SK-N-MC (cell line): ENCODE measurements at regions not wholly inside any gene's neighbourhood (a gene's known extent, or its start where the extent isn't known, plus 50 kb on each side); places are given as distances from the start of the nearest gene placed in this dataset.

Experiments
- DNase-seq: peaks from one replicate; pipeline ENCODE4 v3.0.0-alpha.2; 2011; ENCODE audit warnings: low read depth, low spot score
- H3K27ac ChIP-seq: fragments of 200-600 bp; sonication (generic); 2 replicates; pipeline ENCODE4 v1.5.1; 2016; ENCODE audit warnings: mixed run types
- H3K36me3 ChIP-seq: fragments of 200-600 bp; sonication (generic); 2 replicates; pipeline ENCODE4 v1.6.1; 2017; ENCODE audit warnings: antibody characterized with exemption, low read length, mixed read lengths; ENCODE audit not compliant: insufficient read depth
- H3K4me3 ChIP-seq: fragments of 200-600 bp; sonication (generic); 2 replicates; pipeline ENCODE4 v1.5.1; 2016
- H3K9ac ChIP-seq: fragments of 200-600 bp; sonication (generic); 2 replicates; pipeline ENCODE4 v1.8.0; 2017; ENCODE audit warnings: mixed run types, mixed read lengths; ENCODE audit not compliant: insufficient read length
- H3K9me3 ChIP-seq: fragments of 200-600 bp; sonication (generic); 2 replicates; pipeline ENCODE4 v1.6.1; 2017; ENCODE audit warnings: low read depth, mild to moderate bottlenecking, antibody characterized with exemption, low read length, moderate library complexity, mixed read lengths
- EZH2 ChIP-seq: fragments of 200-600 bp; sonication (generic); IDR thresholded peaks from one replicate; pipeline ENCODE4 v1.6.1; 2017; ENCODE audit warnings: antibody characterized with exemption
- FOXP2 ChIP-seq: optimal IDR thresholded peaks from 2 replicates; pipeline ENCODE3; 2011; ENCODE audit warnings: mild to moderate bottlenecking, moderate library complexity; ENCODE audit not compliant: insufficient read depth; ENCODE audit errors: extremely low read length, control extremely low read depth
- POLR2AphosphoS5 ChIP-seq: IDR thresholded peaks from 2 replicates; pipeline ENCODE4 v1.6.1; 2012; ENCODE audit warnings: mild to moderate bottlenecking, low read depth, low read length, borderline replicate concordance

- no peak overlapping the region for H3K27ac ChIP-seq
- H3K36me3 ChIP-seq: no peaks in the 10 kb centered on the region
- no peaks in the 10 kb centered on the region for H3K9me3 ChIP-seq
- DNase-seq: no peak
- H3K4me3 ChIP-seq: no peak overlapping the region
- TF ChIP-seq FOXP2 (no peak), POLR2AphosphoS5 (no peak), EZH2 (no peak)
- H3K9ac ChIP-seq: no peak overlapping the region
These were observed 139.5 kb upstream of the KCNK2 start for GRCh38 chr1:214943054-214943453.

GRCh38 chr1:214946615-214947014, 135.9 kb upstream of the KCNK2 start:
- no peak for TF ChIP-seq FOXP2
- TF ChIP-seq POLR2AphosphoS5: no peak
- TF ChIP-seq EZH2: no peak
- H3K36me3 ChIP-seq: no peaks in the 10 kb centered on the region
- H3K9me3 ChIP-seq: no peaks in the 10 kb centered on the region
- no peak overlapping the region for H3K27ac ChIP-seq
- no peak overlapping the region for H3K9ac ChIP-seq
- H3K4me3 ChIP-seq: no peak overlapping the region
- no peak for DNase-seq

DNA sequence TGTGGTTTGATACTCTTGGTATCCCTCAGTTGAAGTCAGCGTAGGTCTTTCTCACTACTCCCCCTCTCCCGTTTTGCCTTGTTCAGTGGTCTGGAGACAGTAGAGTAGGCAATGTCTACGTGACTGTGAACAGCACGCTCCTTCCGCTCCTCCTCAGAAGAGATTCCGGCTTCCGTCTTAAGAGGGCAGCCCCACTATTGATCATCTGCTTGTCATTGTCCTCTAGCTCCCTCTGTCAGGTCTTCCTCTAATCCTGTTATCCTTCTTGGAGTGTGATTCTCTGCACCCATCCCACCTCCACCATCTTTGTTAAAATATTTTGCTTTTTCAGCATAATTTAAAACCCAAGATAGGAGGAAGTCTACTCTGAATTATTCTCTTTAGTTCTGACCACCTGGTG, 129.9 kb upstream of the KCNK2 start:
- Histone ChIP-seq H3K36me3 (no peaks in the 10 kb centered on the region), H3K9ac (no peak overlapping the region), H3K27ac (no peak overlapping the region), H3K4me3 (no peak overlapping the region), H3K9me3 (no peaks in the 10 kb centered on the region)
- no peak for DNase-seq
- TF ChIP-seq POLR2AphosphoS5 (no peak), EZH2 (no peak), FOXP2 (no peak)

DNA sequence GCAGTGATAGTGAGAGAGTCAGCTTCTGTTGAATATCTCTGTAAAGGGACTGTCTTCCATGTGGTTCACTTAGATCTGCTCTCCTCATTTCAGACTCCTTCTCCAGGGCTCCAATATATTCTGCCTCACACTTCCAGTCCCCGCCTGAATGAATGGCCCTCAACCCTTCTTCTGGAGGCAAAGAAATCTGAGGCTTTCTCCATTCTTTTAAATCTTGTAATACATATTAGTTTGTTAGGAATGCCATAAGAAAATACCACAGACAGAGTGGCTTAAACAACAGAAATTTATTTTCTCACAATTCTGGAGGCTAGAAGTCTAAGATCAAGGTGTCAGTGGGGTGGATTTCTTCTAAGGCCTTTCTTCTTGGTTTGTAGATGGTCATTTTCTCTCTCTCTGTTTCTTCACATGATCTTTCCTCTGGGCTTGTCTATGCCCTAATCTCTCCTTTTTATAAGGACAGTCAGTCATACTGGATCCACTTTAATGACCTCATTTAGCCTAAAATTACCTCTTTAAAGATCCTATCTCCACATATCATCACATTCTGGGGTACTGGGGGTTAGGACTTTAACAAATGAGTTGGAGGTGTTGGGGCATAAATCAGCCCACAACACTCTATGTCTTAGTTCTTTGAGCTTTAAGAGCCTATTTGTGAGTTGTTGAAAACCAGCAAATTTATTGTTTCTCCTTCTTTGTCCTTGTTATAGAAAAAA, 128.5 kb upstream of the KCNK2 start:
- no peaks in the 10 kb centered on the region for H3K9me3 ChIP-seq
- no peak overlapping the region for H3K4me3 ChIP-seq
- DNase-seq: no peak
- TF ChIP-seq FOXP2: no peak
- no peak for TF ChIP-seq EZH2
- no peak for TF ChIP-seq POLR2AphosphoS5
- no peak overlapping the region for H3K27ac ChIP-seq
- H3K9ac ChIP-seq: no peak overlapping the region
- no peaks in the 10 kb centered on the region for H3K36me3 ChIP-seq

DNA sequence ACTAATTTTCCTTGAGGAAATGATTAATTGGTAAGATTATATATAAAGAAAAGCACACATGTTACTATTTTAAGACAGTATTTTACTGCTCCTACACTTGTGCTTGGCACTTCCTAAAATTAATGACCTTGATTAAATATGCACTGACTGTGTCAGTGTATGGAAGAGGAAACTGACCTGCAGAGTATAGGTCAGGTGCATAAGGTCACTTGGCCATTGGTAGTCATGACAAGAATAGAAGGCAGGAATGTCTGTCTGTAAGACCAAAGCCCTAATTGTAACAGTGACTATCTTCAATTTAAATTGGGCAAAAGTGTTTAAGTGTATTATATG, 128.0 kb upstream of the KCNK2 start:
- Histone ChIP-seq H3K9me3 (no peaks in the 10 kb centered on the region), H3K27ac (no peak overlapping the region), H3K4me3 (no peak overlapping the region), H3K9ac (no peak overlapping the region), H3K36me3 (no peaks in the 10 kb centered on the region)
- no peak for DNase-seq
- no peak for TF ChIP-seq FOXP2
- TF ChIP-seq POLR2AphosphoS5: no peak
- no peak for TF ChIP-seq EZH2

DNA sequence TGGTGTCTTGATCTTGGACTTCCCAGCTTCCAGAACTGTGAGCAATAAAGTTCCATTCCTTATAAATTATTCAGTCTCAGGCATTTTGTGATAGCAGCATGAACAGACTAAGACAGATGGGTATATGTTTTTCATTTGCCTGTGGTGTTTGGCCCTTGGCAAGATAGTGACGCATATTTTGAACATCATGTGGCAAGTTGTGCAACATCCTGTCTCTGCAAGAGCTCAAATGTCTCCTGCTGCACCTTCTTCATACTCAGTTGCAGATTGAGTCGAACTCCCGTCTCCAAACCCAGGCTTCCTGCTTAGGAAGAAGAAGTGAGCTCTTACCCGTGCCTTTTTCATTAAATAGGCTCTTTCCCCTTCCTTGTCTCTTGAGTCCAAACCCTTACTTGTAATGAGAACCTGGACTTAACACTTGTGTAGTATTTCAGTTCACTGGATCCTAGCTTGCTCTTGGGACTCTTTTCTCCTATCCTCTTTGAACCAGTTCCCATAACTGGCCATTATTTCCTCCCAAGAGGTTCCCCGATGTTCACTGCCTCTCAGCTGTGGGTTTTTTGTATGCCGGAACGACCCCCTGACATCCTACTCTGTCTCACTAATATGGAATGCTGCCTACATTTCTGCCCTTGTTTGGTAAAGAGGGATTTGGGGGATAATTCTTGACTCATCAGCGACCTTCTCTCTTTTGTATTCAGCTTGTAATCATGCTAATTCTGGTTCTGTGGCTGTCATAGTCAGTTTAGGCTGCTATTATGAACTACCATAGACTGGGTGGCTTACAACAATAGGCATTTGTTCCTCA, 125.0 kb upstream of the KCNK2 start:
- Histone ChIP-seq H3K9ac (peak overlapping the region; percentile 58), H3K27ac (peak overlapping the region; percentile 99), H3K4me3 (peak overlapping the region; percentile 73), H3K9me3 (no peaks in the 10 kb centered on the region), H3K36me3 (no peaks in the 10 kb centered on the region)
- DNase-seq: peak; percentile 98
- TF ChIP-seq EZH2 (no peak), FOXP2 (peak; percentile 10), POLR2AphosphoS5 (peak; percentile 71; the same call in 1 of the 2 replicates)

DNA sequence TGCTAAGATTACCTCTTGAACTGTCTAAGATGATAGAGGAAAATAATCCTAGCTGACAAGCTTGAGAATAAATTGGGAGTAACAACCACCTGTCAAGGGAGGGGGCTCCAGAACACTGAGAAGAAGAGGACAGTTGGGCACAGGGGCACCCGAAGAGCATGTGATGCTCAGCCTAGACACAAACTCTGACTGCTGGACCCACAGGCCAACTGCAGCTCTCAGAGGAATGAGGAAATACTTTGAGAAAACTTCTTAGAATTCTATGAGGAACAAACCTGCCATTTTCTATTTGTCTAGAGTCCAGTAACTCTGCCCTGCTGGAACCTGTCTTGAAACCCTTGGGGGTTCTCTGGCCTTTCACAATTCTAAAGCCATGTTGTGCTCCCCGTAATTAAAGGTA, 124.1 kb upstream of the KCNK2 start:
- Histone ChIP-seq H3K9me3 (no peaks in the 10 kb centered on the region), H3K36me3 (no peaks in the 10 kb centered on the region), H3K9ac (no peak overlapping the region), H3K27ac (peak overlapping the region; percentile 99; the same call in 1 of the 2 replicates), H3K4me3 (no peak overlapping the region)
- no peak for DNase-seq
- no peak for TF ChIP-seq POLR2AphosphoS5
- no peak for TF ChIP-seq FOXP2
- TF ChIP-seq EZH2: no peak

DNA sequence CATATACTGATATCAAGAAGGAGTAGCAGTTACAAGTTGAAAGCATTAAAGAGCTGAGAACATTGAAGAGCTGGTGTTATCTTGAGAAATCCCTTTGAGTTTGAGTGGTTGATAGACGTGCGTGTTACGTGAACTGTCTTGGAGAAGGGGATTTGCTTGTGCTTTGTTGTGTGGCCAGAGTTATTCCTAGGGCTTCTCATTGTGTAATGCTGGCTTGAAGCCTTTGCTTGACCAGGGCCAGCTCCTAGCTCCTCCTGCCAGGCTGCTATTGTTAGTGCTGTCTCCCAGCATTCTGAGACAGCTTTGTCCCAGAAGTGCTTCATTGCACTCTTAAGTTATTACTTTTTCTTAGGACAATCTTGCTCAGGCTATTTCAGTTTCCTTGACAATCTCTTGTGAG, 116.2 kb upstream of the KCNK2 start:
- H3K9me3 ChIP-seq: no peaks in the 10 kb centered on the region
- no peak for TF ChIP-seq POLR2AphosphoS5
- no peak for TF ChIP-seq EZH2
- TF ChIP-seq FOXP2: no peak
- no peaks in the 10 kb centered on the region for H3K36me3 ChIP-seq
- no peak overlapping the region for H3K9ac ChIP-seq
- H3K27ac ChIP-seq: no peak overlapping the region
- no peak overlapping the region for H3K4me3 ChIP-seq
- DNase-seq: no peak
